KG1 (cell line): ENCODE measurements at regions not wholly inside any gene's neighbourhood (a gene's known extent, or its start where the extent isn't known, plus 50 kb on each side); places are given as distances from the start of the nearest gene placed in this dataset.
"Not testable (repeated sequence)": the region's sequence is repeated elsewhere in the genome, so short reads cannot be mapped to it uniquely, and the experiment has no call there.

Experiments used
- DNase-seq: peaks from one replicate; lab custom pipeline; 2025; lab: John Stamatoyannopoulos, UW

DNA sequence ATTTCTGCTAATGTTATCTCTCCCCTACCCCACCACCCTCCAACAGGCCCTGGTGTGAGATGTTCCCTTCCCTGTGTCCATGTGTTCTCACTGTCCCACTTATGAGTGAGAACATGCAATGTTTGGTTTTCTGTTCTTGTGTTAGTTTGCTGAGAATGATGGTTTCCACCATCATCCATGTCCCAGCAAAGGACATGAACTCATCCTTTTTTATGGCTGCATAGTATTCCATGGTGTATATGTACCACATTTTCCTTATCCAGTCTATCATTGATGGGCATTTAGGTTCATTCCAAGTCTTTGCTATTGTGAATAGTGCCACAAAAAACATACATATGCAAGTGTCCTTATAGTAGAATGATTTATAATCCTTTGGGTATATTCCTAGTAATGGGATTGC, 104.5 kb downstream of the ZNF33B start:
- not testable (repeated sequence) for DNase-seq

DNA sequence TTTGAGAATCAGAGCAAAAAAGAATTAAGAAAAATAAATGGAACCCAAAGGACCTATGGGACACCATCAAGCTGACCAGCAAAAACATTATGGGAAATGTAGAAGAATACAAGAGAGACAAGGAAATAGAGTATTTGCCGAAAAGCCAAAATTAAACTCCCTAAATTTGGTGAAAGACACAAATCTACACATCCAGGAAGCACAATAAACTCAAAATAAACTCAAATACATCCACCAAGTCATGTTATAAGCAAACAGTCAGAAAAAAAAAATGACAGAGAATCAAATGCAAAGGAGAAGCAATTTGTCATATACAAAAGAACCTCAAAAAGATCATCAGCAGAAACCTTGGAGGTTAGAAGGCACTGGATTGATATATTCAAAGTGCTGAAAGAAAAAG, 105.4 kb downstream of the ZNF33B start:
- no peak for DNase-seq

DNA sequence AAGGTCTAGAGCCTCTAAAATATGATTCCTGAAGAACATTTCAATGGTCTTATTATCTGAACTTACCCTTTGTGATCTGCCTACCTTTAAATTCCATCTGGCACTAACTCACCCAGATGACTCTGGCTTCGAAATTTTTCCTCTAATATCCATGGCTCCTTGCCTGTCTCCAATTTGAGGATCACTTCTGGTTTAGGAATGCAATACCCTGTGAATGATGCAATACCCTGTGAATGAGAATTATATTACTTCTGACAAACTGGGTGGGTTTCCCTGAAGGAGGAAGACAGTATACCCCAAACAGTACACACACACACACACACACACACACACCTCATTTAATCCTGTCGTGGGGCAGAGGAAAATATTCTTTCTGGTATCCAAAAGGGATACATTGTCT, 115.3 kb downstream of the ZNF33B start:
- no peak for DNase-seq

DNA sequence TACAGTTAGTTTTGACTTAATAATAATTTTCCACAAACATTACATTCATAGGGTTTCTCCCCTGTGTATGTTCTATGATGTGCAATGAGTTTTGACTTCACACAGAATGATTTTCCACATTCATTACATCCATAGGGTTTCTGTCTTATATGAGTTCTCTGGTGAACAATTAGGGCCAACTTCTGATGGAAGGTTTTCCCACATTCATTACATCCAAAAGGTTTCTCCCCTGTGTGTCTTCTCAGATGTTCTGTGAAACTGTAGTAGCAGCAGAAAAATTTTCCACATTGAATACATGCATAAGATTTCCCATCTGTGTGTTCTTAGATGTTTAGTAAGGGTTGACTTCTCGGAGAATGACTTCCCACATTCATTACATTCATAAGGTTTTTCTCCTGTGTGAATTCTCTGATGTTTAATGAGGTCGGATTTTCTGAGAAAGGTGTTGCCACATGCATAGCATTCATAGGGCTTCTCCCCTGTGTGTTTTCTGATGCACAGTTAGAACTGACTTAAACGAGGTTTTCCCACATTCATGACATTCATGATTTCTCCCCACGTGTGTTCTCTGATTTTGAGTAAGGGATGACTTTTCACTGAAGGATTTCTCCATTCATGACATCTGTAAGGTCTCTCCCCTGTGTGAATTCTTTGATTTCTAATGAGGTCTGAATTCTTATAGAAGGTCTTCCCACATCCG, 118.5 kb downstream of the ZNF33B start:
- DNase-seq: no peak

DNA sequence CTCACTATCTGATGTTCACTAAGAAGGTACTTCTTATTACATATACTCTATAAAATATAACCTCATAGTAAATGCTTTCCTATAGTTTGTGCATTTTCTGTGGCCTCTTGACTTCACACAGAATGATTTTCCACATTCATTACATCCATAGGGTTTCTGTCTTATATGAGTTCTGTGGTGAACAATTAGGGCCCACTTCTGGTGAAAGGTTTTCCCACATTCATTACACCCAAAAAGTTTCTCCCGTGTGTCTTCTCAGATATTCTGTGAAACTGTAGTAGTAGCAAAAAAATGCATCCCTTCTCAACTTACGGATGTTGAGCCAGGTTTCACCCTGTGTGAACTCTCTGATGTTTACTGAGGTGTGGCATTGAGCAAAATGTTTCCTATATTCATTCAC, 119.3 kb downstream of the ZNF33B start:
- no peak for DNase-seq

DNA sequence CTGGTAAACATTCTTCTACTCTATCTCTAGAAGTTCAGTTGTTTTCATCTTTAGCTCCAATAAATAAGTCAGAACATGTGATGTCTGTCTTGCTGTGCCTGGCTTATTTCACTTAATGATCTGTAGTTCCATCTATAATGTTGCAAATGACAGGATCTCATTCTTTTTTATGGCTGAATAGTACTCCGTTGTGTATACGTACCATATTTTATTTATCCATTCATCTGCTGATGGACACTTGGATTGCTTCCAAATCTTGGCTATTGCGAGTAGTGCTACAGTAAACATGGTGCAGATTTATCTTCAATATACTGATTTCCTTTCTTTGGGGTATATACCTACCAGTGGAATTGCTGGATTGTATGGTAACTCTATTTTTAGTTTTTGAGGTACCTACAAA, 124.4 kb downstream of the ZNF33B start:
- DNase-seq: no peak

DNA sequence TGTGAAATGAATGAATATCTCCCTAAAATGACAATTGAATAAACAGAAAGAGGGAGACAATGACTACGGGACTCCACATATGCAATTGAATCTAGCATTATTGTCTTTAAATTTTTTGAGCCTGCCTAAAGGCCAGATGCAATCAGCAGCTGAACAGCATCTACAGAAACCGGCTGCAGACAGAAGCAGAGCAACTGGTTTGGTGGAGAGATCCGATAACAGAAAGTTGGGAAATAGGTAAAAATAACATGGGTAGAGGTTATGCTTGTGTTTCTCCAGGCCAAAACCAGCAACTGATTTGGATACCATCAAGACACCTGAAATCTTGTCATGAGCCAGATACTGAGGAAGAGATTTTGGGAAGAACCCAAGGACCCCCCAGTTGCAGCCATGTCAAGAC, 146.6 kb downstream of the ZNF33B start:
- DNase-seq: no peak

DNA sequence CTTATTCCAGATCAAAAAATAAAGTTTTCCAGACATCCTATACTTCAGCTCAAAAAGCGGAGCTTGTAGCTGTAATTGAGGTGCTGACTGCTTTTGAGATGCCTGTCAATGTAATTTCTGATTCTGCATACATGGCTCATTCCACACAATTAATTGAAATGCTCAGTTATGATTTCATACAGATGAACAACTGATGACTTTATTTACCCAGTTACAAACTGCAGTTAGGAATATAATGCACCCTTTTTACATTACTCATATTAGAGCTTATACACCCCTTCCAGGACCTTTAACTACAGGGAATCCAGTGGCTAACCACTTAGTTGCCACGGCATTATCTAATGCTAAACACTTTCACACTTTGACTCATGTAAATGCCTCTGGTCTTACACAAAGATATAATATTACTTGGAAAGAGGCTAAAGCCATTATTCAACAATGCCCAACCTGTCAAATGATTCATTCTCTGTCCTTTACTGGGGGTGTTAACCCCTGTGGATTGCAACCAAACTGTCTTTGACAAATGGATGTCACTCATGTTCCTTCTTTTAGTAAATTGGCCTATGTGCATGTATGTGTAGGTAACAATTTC, 147.3 kb downstream of the ZNF33B start:
- DNase-seq: no peak

DNA sequence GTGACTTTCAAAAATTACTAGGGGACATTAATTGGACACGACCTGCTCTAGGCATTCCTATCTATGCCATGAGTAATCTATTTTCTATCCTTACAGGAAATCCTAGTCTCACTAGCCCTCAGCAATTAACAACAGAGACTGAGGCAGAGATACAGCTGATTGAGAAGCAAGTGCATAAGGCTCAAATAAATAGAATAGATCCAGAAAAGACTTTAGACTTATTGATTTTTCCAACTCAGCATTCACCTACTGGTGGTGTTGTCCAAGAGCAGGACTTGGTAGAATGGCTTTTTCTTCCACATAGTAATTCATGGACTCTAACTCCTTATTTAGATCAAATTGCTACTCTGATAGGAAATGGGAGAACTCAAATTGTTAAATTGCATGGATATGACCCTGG, 148.0 kb downstream of the ZNF33B start:
- no peak for DNase-seq

DNA sequence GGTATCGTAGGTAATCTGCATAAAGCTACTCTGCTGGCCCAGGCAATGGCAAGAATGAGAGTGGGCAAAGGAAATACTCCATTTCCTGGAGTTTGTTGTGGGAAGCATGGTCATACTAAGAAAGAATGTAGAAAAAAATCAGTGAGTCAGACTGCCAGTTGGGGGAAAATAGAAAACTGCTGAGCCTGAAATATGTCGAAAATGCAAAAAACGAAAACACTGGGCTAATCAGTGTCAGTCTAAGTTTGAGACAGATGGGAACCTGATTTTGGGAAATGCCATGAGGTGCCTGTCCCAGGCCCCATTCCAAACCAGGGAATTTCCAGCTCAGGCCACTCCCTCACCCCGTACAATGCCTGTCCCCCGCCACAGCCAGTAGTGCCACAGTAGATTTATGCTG, 150.0 kb downstream of the ZNF33B start:
- no peak for DNase-seq

DNA sequence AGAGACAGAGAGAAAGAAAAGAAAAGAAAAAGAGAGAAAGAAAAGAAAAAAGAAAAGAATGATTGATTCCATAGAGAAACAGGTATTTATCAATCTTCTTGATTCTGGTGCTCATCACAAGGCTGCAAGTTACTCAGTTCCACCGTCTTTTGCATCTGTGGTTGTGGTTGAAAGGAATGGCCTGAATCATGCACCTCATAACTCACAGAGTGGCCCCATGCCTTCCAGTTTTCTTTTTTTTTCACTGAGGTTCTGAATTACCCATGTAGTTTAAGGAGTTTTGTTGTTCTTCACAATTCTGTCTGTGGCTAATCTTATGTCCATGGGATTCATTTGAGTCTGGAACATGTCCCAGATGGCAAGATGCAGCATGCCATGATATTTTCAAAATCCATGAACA, 156.0 kb downstream of the ZNF33B start:
- no peak for DNase-seq

DNA sequence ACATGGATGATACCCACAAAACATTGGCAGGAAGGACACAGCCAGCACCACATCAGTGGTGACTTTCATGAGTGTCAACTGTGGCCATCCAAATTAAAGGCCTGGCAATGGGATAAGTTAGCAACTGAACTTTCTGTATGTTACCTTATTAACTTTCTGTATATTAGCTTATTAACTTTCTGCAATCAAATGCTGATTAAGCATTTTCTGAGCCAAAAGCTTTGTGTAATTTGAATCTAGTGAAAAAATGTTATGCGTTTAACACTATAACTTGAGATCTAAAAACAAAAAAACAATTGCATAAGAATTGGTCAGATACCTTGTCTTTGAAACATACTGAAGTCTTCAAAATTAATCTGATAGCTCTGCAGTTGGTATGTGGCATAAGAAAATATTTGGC, 159.3 kb downstream of the ZNF33B start:
- no peak for DNase-seq

DNA sequence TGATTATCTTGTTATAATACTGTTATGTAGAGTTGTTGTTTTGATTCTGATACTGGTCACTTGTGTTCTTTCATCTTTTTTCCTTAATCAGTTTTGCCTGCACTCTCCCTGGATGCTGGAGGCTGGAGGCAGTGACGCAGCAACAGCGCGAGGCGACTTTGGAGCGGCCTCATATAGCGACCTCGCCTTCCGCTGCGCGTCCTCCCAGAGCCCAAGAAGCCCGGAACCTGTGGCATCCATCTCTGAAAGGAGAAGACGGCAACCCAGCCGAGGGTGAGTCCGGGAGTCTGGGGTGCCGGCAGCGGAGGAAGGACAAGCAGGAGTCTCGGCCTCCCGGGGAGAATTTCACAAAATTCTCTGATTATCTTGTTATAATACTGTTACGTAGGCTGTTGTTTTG, 161.2 kb downstream of the ZNF33B start:
- DNase-seq: no peak

DNA sequence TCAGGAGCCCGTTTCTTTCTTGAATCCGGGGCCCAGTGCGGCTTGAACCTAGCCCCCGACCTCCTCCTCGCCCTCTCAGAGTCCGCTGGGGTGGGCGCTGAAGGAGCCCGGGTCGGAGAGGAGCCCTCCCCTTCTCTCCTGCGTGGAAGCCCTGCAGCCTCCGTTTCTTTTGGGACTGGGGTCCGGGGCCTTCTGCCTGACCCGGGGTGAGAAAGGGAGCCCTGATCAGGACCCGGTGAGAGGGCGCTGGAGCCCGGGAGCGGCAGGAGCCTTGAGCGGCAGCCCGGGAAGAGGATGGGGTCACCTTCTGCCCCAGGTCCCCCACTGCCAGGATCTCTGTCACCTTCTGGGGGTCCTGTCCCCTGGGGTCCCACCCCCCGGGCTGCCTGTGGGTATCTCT, 162.3 kb downstream of the ZNF33B start:
- no peak for DNase-seq

DNA sequence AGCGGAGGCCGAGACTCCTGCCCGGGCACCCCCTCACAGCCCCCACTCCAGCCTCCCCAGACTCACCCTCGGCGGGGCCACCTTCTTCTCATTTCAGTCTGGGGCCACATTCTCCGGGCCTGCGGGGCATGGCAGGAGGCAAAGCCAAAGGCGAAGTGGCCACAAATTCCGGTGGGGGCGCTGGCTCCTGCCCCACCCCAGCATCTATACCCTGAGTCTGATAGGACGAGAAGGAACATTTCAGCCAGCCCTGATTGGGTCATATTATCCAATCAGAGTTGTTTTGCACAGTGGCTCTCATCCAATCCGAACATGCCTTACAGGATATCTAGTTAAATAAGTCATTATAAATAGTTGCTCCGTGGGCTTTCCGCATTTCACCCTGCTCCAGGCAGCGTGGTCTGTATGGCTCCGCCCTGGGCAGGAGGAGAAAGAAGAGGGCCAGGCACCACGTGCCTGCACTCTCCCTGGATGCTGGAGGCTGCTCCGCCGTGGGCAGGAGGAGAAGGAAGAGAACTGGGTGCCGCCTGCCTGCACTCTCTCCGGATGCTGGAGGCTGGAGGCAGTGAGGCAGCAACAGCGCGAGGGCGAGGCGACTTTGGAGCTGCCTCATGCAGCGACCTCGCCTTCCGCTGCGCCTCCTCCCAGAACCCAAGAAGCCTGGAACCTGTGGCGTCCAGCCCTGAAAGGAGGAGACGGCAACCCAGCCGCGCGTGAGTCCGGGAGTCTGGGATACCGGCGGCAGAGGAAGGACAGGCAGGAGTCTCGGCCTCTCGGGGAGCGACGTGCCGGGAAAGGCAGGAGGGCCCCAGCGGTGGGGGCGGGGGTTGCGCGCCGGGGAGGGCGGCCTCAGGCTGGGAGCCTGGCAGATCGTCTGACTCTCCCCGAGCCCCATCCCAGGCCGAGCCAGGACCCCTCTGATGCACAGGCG, 162.9 kb downstream of the ZNF33B start:
- DNase-seq: no peak

DNA sequence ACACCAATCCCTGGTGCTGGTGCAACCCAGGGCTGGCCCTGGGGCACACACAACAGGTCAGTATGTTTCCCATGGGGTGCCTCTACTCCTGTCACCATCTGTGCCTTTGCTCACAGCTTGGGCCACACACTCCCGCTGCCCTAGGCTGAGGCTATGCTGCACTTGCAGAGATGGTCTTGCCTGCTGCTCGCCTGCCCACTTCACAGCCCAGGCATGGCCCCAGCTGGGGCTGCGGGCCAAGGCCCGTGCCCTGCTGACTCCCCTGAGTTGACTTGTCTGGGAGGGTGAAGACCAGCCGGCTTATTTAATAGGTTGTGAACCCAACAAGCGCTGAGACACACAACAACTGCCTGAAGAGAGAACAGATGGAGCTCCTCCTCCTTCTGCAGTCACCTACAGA, 184.1 kb downstream of the ZNF33B start:
- DNase-seq: no peak

DNA sequence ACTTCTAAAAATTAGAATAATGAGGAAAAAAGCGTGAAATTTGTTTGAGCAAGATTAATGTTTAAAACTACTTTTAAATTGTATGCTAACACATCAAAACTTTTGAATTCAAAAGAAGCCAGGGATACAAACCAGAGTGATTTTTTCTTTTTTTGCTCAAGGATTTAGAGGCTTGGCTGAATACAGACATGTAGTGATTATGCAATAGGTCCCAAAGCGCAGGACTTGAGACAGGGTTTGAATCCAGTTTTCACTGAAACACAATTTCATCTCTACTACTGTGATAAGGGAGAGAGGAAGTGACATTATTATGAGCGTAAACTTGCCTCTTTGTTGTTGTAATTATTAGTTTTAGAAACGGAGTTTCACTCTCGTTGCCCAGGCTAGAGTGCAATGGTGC, 207.3 kb downstream of the ZNF33B start:
- no peak for DNase-seq

DNA sequence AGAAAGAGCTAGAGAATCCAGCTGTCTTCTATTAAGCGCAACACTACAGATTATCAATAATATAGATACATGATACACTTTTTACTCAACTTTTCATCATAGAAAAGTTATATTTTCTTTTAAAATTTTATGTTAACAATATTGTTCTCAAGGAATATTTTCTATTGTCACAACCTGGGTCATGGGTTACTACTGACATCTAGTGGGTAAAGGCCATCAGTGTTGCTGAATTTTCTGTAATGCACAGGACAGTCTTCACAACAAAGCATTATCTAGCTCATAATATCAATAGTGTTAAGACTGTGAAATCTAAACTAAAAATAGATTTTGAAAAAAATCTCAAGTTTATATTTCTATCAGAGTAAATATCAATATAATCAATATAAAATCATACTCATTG, 209.8 kb downstream of the ZNF33B start:
- no peak for DNase-seq

DNA sequence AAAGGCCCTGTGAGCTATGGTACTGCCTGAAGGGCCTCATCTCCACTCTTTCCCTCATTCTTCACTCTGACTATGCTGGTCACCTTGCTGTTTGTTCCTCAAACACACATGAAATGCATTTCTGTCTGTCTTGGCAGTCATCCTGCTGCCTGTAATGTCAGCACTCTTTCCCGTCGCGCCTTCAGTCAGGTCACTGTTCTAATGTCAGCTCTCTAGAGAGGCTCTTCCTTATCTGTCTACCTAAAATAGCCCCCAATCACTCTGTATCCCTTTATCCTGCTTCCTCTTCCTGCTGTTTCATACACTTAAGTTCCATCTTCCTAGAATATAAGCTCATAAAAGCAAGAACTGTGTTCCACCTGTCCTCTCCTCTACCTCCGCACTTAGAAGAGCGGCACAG, 215.5 kb downstream of the ZNF33B start:
- DNase-seq: no peak

DNA sequence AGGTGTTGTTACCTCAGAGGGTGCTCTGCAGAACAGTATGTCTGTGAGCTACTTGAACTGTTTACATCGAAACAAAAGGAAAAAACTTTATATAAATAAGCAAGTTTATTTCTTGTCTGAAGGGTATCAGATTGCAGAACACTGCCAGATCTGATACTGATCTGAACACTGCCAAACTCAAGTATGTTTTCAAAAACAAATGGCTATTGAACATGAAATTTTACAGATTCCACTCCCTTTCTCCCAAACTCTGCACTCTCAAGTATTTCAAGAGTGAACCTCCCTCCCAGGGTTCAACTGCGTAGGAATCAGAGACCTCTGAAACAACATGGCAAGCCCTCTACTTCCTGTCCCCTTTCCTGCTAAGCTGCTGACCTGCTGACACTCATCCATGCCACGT, 216.6 kb downstream of the ZNF33B start:
- no peak for DNase-seq

DNA sequence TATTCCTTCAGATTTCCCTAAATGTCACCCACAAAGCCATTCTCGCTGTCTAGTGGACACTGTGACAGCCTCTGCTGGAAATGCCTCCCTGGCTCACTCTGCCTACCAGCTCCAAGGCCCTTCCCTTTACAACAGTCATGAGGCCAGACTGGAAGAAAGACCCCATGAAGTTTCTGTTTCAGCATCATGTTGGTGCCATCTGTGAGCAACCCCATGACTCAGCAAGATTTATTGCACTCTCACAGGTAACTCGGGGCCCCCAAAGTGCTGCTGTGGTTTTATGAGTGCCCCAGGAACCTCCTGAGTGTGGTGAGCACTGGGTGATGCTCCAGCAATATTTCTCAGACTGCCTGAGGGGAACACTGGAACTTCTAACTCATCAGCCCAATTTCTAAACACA, 218.6 kb downstream of the ZNF33B start:
- DNase-seq: no peak

DNA sequence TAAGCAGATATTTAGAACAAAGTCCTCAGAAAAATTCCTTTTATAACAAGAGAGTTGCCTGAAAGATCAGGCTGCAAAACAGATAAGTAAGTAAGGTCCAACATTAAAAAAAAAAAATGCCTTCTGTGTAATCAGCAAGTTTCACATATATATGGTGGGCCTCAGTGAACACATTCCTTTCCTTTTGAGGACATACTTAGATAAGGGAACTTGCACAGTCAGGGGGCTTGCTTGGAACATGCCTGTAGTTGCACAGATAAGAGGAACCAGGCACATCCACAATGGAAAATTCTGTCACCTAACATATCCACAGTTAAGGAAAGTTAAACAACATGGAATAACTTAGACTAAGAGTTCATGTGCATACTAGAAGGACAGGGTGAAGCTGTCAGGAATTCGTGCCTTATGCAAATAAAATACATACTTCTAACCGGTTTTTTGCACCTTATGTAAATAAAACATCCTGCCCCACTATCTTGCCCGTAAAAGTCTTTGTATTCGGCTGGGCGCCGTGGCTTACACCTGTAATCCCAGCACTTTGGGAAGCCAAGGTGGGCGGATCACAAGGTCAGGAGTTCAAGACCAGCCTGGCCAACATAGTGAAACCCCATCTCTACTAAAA, 257.3 kb downstream of the ZNF33B start:
- no peak for DNase-seq
